GM10266 (cell line): ENCODE measurements at regions not wholly inside any gene's neighbourhood (a gene's known extent, or its start where the extent isn't known, plus 50 kb on each side); places are given as distances from the start of the nearest gene placed in this dataset.

Experiments used
- DNase-seq: peaks from one replicate; pipeline ENCODE4 v3.0.0; 2012; ENCODE audit errors: extremely low spot score
- TF ChIP-seq, protein P1 (sequence below): IDR thresholded peaks from 2 replicates; pipeline ENCODE4 v1.5.1; 2012; ENCODE audit warnings: mild to moderate bottlenecking, low read depth; ENCODE audit not compliant: control insufficient read depth, insufficient read depth; ENCODE audit errors: missing control alignments

DNA sequence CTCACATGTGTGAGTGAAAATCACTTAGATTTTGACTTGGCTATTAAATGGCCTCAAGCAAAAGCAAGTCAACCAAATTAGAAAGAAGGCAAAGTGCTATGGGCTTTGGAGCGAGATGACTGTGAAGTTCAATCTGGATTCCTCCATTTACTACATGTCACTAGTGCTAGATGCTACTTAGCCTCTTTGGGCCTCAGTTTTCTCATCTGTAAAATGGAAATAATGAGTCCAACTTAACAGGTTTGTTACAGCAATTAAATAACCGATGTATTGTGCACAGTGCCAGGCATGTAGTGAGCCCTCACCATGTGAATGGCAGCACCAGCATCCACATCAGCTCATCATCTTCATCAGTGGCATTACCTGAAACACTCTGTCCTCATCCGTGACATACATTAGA lies 376.3 kb downstream of the MTX2 start:
- TF ChIP-seq, protein P1, sequence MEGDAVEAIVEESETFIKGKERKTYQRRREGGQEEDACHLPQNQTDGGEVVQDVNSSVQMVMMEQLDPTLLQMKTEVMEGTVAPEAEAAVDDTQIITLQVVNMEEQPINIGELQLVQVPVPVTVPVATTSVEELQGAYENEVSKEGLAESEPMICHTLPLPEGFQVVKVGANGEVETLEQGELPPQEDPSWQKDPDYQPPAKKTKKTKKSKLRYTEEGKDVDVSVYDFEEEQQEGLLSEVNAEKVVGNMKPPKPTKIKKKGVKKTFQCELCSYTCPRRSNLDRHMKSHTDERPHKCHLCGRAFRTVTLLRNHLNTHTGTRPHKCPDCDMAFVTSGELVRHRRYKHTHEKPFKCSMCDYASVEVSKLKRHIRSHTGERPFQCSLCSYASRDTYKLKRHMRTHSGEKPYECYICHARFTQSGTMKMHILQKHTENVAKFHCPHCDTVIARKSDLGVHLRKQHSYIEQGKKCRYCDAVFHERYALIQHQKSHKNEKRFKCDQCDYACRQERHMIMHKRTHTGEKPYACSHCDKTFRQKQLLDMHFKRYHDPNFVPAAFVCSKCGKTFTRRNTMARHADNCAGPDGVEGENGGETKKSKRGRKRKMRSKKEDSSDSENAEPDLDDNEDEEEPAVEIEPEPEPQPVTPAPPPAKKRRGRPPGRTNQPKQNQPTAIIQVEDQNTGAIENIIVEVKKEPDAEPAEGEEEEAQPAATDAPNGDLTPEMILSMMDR: no peak
- DNase-seq: no peak

DNA sequence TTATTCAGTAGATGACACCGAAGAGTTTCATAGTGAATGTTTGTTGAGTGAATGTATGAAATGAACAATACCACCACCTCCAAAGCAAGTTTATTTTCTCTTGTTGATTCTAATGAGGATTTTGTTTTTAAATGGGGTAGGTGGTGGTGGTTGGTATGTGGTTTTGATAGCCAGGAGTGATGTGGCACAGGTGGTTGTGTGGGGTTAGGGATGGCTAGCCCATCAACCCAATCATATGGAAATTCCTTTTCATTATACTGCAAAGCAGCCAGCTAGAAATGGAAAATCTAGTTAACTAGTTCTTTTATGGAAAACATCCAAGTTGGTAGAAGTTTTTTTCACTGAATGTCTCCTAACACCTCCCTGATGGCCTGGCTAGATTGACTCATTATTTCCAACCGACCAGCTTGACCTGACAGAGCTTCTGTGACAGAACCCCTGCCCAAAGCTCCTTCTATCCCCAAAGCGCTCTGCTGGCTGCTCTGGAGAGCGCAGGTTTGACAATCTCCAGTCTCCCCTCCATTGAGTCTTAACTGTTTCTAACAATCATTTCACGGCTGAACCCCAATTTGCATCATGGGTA lies 376.9 kb downstream of the MTX2 start:
- DNase-seq: no peak
- TF ChIP-seq, protein P1: no peak

DNA sequence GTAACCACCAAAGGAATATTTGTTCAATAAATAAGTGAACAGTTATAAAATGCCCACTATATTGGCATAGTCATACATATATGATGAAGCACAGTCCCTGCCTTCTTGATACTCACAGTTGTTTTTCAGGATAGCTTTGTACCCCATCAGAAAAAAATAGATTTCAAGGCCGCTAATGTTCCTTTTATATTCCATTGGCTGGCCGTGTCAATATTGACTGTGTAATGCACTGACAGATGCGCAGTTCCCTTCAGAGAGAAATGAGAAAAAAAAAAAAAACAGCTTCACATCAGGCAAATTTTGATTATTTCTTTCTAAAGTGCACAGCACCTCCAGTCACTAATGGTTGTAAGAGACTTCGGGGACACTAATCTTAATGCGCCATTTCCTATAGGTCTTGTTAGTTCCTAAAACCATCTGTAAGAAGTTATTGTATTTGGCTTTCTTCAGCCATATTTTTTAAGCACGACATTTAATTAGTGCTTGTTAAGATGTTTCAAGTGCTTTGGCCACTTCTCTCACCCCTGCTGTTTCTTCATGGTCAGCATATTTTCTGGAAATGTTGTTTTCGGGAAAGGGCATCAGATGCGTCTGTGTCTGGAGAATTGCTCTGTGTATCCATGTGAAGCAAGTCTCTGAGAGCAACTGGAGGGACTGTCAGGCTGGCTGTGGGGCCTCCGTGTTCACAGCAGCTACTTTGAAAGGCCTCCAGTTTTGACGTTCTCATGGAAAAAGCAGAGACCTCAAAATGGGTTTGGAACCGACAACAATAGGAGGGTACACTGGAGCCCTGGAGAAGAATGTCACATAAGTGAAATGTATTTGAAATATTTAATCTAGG lies 378.3 kb downstream of the MTX2 start:
- TF ChIP-seq, protein P1: no peak
- DNase-seq: no peak

DNA sequence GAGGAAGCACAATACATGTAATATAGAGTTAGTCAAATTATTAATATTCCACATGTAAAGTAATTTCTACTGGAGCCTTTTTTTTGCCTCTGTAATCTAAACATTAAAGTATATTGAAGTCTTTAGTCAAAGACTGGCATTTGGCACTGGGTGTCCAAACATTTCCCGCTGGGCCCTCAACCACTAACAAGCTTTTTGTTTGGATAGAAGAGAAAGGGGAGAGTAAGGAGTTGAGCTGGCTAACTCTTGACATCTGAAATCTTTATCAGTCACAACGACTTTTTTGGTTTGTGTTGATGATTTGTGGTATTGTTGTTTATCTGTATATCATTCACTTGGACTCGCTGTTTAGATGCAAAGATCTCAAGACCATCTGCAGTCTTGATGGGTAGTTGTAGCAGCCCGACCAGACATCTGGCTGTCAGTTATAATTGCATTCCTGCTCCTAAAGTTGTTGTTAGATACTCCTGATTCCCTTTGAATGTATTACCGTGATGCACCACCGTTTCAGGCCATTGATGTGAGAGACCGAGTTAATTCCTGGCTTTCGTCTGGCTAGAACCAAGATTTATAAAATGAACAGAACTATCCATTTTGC lies 379.6 kb downstream of the MTX2 start:
- no peak for DNase-seq
- TF ChIP-seq, protein P1: no peak

DNA sequence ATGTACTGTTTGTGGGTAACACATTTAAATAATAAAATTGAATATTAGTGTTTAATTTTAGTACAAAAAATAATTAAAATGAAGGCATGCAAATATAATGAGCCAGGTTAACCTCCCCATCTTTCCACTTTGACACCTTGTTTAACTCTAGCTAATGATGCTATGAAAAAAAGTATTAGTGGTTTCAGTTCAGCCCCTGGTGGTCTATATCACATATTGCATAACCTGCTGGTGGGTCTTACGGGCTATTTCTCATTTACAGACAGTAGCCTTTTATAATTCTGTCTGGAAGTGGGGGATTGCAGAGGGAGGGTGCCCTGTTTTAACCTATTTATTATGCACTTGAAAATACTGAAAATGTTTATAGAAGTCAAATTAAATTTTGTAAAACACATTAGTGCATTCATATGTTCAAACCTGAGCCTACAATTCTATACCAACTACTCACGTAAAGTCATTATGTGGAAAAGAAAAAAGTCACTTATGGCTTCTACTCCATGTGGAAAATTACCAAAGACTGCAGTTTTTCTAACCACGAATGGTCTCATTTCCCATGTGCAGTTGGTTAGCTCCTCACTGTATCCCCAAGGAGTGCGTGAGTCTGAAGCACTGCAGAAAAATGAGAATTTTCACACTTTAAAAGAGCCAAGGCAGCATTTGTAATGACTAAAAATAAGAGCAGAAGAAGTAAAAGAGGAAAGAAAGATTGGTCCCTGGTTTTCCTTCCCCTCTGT lies 381.0 kb downstream of the MTX2 start:
- DNase-seq: no peak
- TF ChIP-seq, protein P1: no peak

DNA sequence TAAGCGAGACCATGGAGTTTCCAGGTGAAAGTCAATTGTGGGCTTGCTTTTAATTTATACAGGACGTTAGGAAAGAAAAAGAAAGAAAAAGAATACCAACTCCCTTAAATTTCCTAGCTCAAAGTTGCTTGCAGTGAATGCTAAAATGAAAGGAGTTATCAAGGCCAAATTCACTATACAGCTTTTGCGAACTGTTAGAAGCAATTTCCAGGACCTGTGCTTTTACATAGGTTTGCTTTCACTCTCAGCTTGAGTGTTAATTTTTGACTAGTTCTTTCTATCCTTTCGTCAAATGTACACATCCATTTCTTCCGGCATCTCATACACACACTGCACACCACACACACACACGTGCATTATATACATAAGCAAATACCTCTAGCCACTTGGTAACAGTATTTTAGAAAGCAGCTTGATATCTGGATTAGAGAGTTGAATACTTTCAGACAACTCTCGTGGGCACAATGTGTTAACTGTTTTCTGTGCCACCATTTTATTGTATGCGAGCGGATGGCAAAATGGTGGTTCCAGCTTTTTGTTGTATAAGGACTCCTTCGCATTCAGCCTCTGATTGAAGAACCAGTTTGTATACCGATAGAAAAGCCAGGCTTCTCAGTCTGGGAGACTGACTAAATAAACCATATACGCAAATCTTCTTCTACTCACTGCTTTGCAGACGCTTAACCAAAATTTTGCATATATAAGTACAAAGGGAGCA lies 381.8 kb downstream of the MTX2 start:
- TF ChIP-seq, protein P1: no peak
- no peak for DNase-seq
